IMR-90 (cell line): ENCODE measurements at regions not wholly inside any gene's neighbourhood (a gene's known extent, or its start where the extent isn't known, plus 50 kb on each side); places are given as distances from the start of the nearest gene placed in this dataset.
A peak's percentile ranks its signal among the peaks of the same experiment; 100 is the strongest.

Source experiments
- ATAC-seq: fragments of 200-7000 bp; cut with Tn5 transposase; 2 replicates; pipeline ENCODE4 v1.9.1; 2020; ENCODE audit warnings: low read depth, mild to moderate bottlenecking, moderate library complexity
- BruUV-seq: library from RNA; stranded (reverse); fragments of 400-500 nt; replicated peaks from 2 replicates; lab custom pipeline; 2021; lab: Mats Ljungman, UMichigan
- CTCF ChIA-PET: fragments of 300-600 bp; formaldehyde crosslinking; extraction: SDS; loops from one replicate; lab custom pipeline; 2021; ENCODE audit warnings: antibody characterized with exemption; lab: Yijun Ruan, JAX
- POLR2A ChIA-PET: fragments of 300-600 bp; sonication (Branson Sonifier 250); formaldehyde crosslinking; loops from one replicate; lab custom pipeline; 2022; ENCODE audit warnings: antibody characterized with exemption; ENCODE audit not compliant: unreplicated experiment; lab: Charles Lee
- DNase-seq: peaks from one replicate; pipeline ENCODE4 v3.0.0; 2013
- H2AFZ ChIP-seq: replicated peaks from 2 replicates; pipeline ENCODE3; 2013; ENCODE audit warnings: low read length, mild to moderate bottlenecking; ENCODE audit not compliant: poor library complexity
- H2AK5ac ChIP-seq: 2 replicates; pipeline ENCODE4 v1.6.1; 2013; ENCODE audit warnings: low read depth, low read length, inconsistent platforms
- H2AK9ac ChIP-seq: replicated peaks from 2 replicates; pipeline ENCODE3; 2013; ENCODE audit warnings: mild to moderate bottlenecking, low read depth, low read length, moderate library complexity; ENCODE audit not compliant: poor library complexity
- H2BK120ac ChIP-seq: 2 replicates; pipeline ENCODE4 v1.6.1; 2013; ENCODE audit warnings: low read depth, low read length, inconsistent platforms
- H2BK15ac ChIP-seq: 3 replicates; pipeline ENCODE4 v1.6.1; 2013; ENCODE audit warnings: low read depth, low read length, inconsistent platforms
- H2BK20ac ChIP-seq: 2 replicates; pipeline ENCODE4 v1.6.1; 2013; ENCODE audit warnings: low read depth, mild to moderate bottlenecking, inconsistent platforms, low read length, moderate library complexity
- H2BK5ac ChIP-seq: 2 replicates; pipeline ENCODE4 v1.6.1; 2013; ENCODE audit warnings: mild to moderate bottlenecking, low read depth, low read length, inconsistent platforms; ENCODE audit not compliant: poor library complexity, severe bottlenecking
- H3K14ac ChIP-seq: replicated peaks from 2 replicates; pipeline ENCODE4 v1.6.1; 2013; ENCODE audit warnings: low read depth, low read length, inconsistent platforms
- H3K18ac ChIP-seq: 2 replicates; pipeline ENCODE4 v1.6.1; 2013; ENCODE audit warnings: low read depth, low read length, control low read depth
- H3K23ac ChIP-seq: 2 replicates; pipeline ENCODE4 v1.6.1; 2013; ENCODE audit warnings: low read depth, low read length, inconsistent platforms
- H3K27ac ChIP-seq: 2 replicates; pipeline ENCODE4 v1.5.1; 2013; ENCODE audit warnings: mild to moderate bottlenecking, control low read depth, low read length; ENCODE audit not compliant: insufficient read depth
- H3K27me3 ChIP-seq: 2 replicates; pipeline ENCODE4 v1.6.1; 2013; ENCODE audit warnings: low read length; ENCODE audit not compliant: control insufficient read depth, insufficient read depth
- H3K36me3 ChIP-seq: 2 replicates; pipeline ENCODE4 v1.6.1; 2013; ENCODE audit warnings: low read length, mixed read lengths; ENCODE audit not compliant: control insufficient read depth, insufficient read depth
- H3K4ac ChIP-seq: 2 replicates; pipeline ENCODE4 v1.6.1; 2013; ENCODE audit warnings: low read depth, low read length, inconsistent platforms
- H3K4me1 ChIP-seq: 2 replicates; pipeline ENCODE4 v1.6.1; 2013; ENCODE audit warnings: low read length, mixed read lengths; ENCODE audit not compliant: control insufficient read depth, insufficient read depth
- H3K4me2 ChIP-seq: 2 replicates; pipeline ENCODE4 v1.6.1; 2013; ENCODE audit warnings: low read depth, mild to moderate bottlenecking, control low read depth, low read length, moderate library complexity
- H3K4me3 ChIP-seq: 2 replicates; pipeline ENCODE4 v1.5.1; 2013; ENCODE audit warnings: low read depth, mild to moderate bottlenecking, control low read depth, low read length, moderate library complexity; ENCODE audit not compliant: insufficient read depth
- H3K56ac ChIP-seq: 2 replicates; pipeline ENCODE4 v1.6.1; 2013; ENCODE audit warnings: low read length, inconsistent platforms; ENCODE audit not compliant: insufficient read depth; ENCODE audit errors: extremely low read depth
- H3K79me1 ChIP-seq, 2 experiments: 2 replicates each; pipeline ENCODE4 v1.6.1; 2013; ENCODE audit warnings: low read length in 2 of 2, inconsistent platforms in 1 of 2, low read depth in 1 of 2
- H3K9ac ChIP-seq: 2 replicates; pipeline ENCODE4 v1.6.1; 2013; ENCODE audit warnings: low read depth, low read length, control low read depth
- H3K9me1 ChIP-seq: 2 replicates; pipeline ENCODE4 v1.6.1; 2013; ENCODE audit warnings: low read length, inconsistent platforms; ENCODE audit not compliant: insufficient read depth
- H3K9me3 ChIP-seq: 2 replicates; pipeline ENCODE4 v1.6.1; 2013; ENCODE audit warnings: low read length; ENCODE audit not compliant: control insufficient read depth, insufficient read depth
- H4K20me1 ChIP-seq: 2 replicates; pipeline ENCODE4 v1.6.1; 2013; ENCODE audit warnings: low read length, inconsistent platforms; ENCODE audit not compliant: insufficient read depth
- H4K5ac ChIP-seq: 2 replicates; pipeline ENCODE4 v1.6.1; 2013; ENCODE audit warnings: mild to moderate bottlenecking, low read depth, low read length, control low read depth
- H4K8ac ChIP-seq, 2 experiments: 2 replicates each; pipeline ENCODE4 v1.6.1; 2013; ENCODE audit warnings: low read depth in 2 of 2, low read length in 2 of 2, control low read depth in 1 of 2, inconsistent platforms in 1 of 2
- H4K91ac ChIP-seq: 2 replicates; pipeline ENCODE4 v1.6.1; 2013; ENCODE audit warnings: low read depth, low read length, inconsistent platforms; ENCODE audit not compliant: insufficient read depth
- CTCF ChIP-seq: conservative IDR thresholded peaks from 2 replicates; pipeline ENCODE4 v1.5.1; 2012; ENCODE audit warnings: mild to moderate bottlenecking, low read depth, low read length, improper control_type of control experiment
- FOS ChIP-seq: fragments of 150-350 bp; IDR thresholded peaks from 2 replicates; pipeline ENCODE4 v1.6.1; 2016; ENCODE audit warnings: low read depth, low read length
- RCOR1 ChIP-seq: IDR thresholded peaks from 2 replicates; pipeline ENCODE4 v1.6.1; 2012; ENCODE audit warnings: mild to moderate bottlenecking, low read length, improper control_type of control experiment; ENCODE audit not compliant: insufficient replicate concordance
- RFX5 ChIP-seq: IDR thresholded peaks from 2 replicates; pipeline ENCODE4 v1.8.0; 2012; ENCODE audit warnings: low read depth, mild to moderate bottlenecking, low read length, moderate library complexity
- SMC3 ChIP-seq: fragments of 150-350 bp; IDR thresholded peaks from 2 replicates; pipeline ENCODE4 v1.6.1; 2016; ENCODE audit warnings: low read depth, mild to moderate bottlenecking, antibody characterized with exemption, low read length, moderate library complexity
- WGBS, 2 experiments: methylation state at CpG; one replicate each; pipeline versions ENCODE4 v1.1.5 to v1.1.7; 2013; ENCODE audit warnings: missing lambda C conversion rate in 2 of 2; ENCODE audit not compliant: insufficient read length in 1 of 2; ENCODE audit errors: extremely low coverage in 2 of 2; 5-methylcytosine and 5-hydroxymethylcytosine counted together
- dilution Hi-C: fragments of 300-500 bp; cut with HindIII; formaldehyde crosslinking; loops from one replicate; pipeline ENCODE4 v1.14.3; 2018; ENCODE audit warnings: low sequenced_read_pairs; ENCODE audit not compliant: unreplicated experiment
- in situ Hi-C: fragments of 300-500 bp; cut with MboI; formaldehyde crosslinking; loops from 3 replicates; pipeline ENCODE4 v1.14.3; 2019; ENCODE audit warnings: low sequenced_read_pairs, inconsistent platforms, mixed read lengths
- intact Hi-C: fragments of 100-400 bp; cut with micrococcal nuclease; formaldehyde crosslinking; loops from 2 replicates; pipeline ENCODE4 v1.10.0; 2022

GRCh38 chr11:130675917-130676316, 227.5 kb downstream of the ADAMTS15 start:
- Histone ChIP-seq H3K4me1 (peaks cover 24% of the 10 kb centered on the region), H4K5ac (no peak overlapping the region), H3K56ac (no peak overlapping the region), H2BK15ac (peak overlapping the region; percentile 63; the same call in 1 of the 3 replicates), H2AK9ac (no peak overlapping the region), H3K9me1 (peaks cover 11% of the 10 kb centered on the region), H4K20me1 (no peaks in the 10 kb centered on the region), H3K18ac (peak overlapping the region; percentile 65), H3K79me1 (no peaks in the 10 kb centered on the region), H3K9me3 (peaks cover 8% of the 10 kb centered on the region), H3K27ac (no peak overlapping the region), H2BK20ac (peak overlapping the region; percentile 67; the same call in 1 of the 2 replicates), H3K14ac (peak overlapping the region; percentile 57; the same call in 1 of the 2 replicates), H3K36me3 (no peaks in the 10 kb centered on the region), H2AK5ac (no peak overlapping the region; the same call in 1 of the 2 replicates), H3K9ac (no peak overlapping the region), H3K4me3 (no peak overlapping the region), H2BK5ac (no peak overlapping the region), H3K4ac (peak overlapping the region; percentile 56; the same call in 1 of the 2 replicates), H4K8ac (peak overlapping the region; percentile 42 to 67; a peak in 2 of 4 replicates), H2BK120ac (peak overlapping the region; percentile 65), H4K91ac (peak overlapping the region; percentile 70; the same call in 1 of the 2 replicates), H3K4me2 (no peak overlapping the region; the same call in 1 of the 2 replicates), H2AFZ (no peak overlapping the region), H3K27me3 (no peaks in the 10 kb centered on the region), H3K23ac (no peak overlapping the region)
- no CpG with 5 or more reads among the region's 1 CpG for WGBS, 2 experiments
- ATAC-seq: no peak
- BruUV-seq: no TSS peak
- CTCF ChIA-PET: no interaction called here
- no peak for DNase-seq
- dilution Hi-C loops: no loop called here
- TF ChIP-seq RFX5 (no peak), SMC3 (no peak), FOS (no peak), RCOR1 (no peak), CTCF (no peak)
- intact Hi-C loops: loop anchor here (5.0 kb wide), 1 partner anchor 151 kb away; no protein-coding TSS in a partner anchor
- POLR2A ChIA-PET: no interaction called here
- in situ Hi-C loops: no loop called here
